ENCODE measurements at regions not wholly inside any gene's neighbourhood (a gene's known extent, or its start where the extent isn't known, plus 50 kb on each side); places are given as distances from the start of the nearest gene placed in this dataset.

DNA sequence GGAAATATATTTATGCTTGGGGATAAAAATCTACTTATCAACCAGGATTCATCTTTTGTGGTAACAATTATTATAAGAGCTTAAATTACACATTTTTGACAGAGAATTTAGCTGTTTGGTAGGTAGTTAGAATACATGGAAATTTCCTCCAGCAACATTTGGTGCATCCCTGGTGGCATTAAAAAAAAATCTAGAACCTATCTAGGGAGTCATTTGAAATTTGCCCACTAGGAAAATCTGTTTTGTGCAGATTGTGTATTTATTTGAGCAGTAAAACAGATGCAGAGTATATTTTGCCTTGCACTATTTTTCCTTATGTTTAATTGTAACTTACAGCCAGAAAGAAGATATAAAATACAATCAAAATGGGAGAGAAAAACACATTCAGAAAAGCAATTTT lies 208.4 kb upstream of the LRP1B start (continued):
- TF ChIP-seq ASH2L (IDR thresholded peaks at IDR 0.05; ENCODE audit: low read length) (no peak), RNF2 (IDR thresholded peaks at IDR 0.05; ENCODE audit: borderline replicate concordance, low read depth, low read length, missing control alignments, poor library complexity, severe bottlenecking) (no peak), SP1 (IDR thresholded peaks at IDR 0.05; ENCODE audit: low read depth, low read length) (no peak), SIN3A (conservative IDR thresholded peaks at IDR 0.05 in 1 of 2, IDR thresholded peaks at IDR 0.05 in 1 of 2; ENCODE audit: low read depth in 1 of 2, low read length in 2 of 2) (no peak), BACH1 (IDR thresholded peaks at IDR 0.05; ENCODE audit: low read length) (no peak), PHF8 (conservative IDR thresholded peaks at IDR 0.05; ENCODE audit: low read depth, low read length) (no peak)

Data from H1 (cell line).